A549 (cell line): ENCODE measurements at regions not wholly inside any gene's neighbourhood (a gene's known extent, or its start where the extent isn't known, plus 50 kb on each side); places are given as distances from the start of the nearest gene placed in this dataset.
A peak's percentile ranks its signal among the peaks of the same experiment; 100 is the strongest.

Source experiments
- ATAC-seq, 2 experiments: fragments of 200-7000 bp in 1 of 2; fragments of >200 bp in 1 of 2; cut with Nextera tagmentation in 1 of 2; cut with Tn5 transposase in 1 of 2; 3 replicates each; pipeline versions ENCODE4 v1.8.0 to v1.9.1; 2018 to 2020; ENCODE audit warnings: mild to moderate bottlenecking in 1 of 2, moderate library complexity in 1 of 2
- CTCF ChIA-PET: fragments of 300-600 bp; sonication (Branson Sonifier 250); formaldehyde crosslinking; extraction: SDS; loops from one replicate; lab custom pipeline; 2021; ENCODE audit warnings: antibody characterized with exemption, inconsistent platforms; lab: Yijun Ruan, JAX
- POLR2A ChIA-PET: fragments of 350-600 bp; formaldehyde crosslinking; extraction: SDS; loops from one replicate; lab custom pipeline; 2021; ENCODE audit warnings: antibody characterized with exemption, inconsistent platforms; lab: Yijun Ruan, JAX
- DNase-seq, 2 experiments: peaks; one replicate each; pipeline versions ENCODE4 v3.0.0 to v3.0.0-alpha.2; 2011 to 2016; ENCODE audit warnings: low read depth in 1 of 2, low spot score in 1 of 2
- FAIRE-seq: peaks from 2 replicates; lab custom pipeline; 2011; peaks lifted over from hg19 to GRCh38; lab: Jason Lieb, UNC
- H3K27ac ChIP-seq, 2 experiments: fragments of >200 bp; sonication (Bioruptor Twin); formaldehyde crosslinking; 3 replicates each; pipeline ENCODE4 v1.5.1; 2016 to 2017
- H3K4me1 ChIP-seq: fragments of >200 bp; sonication (Bioruptor Twin); formaldehyde crosslinking; 3 replicates; pipeline ENCODE4 v1.6.1; 2016
- H3K4me2 ChIP-seq: fragments of >200 bp; sonication (Bioruptor Twin); formaldehyde crosslinking; 3 replicates; pipeline ENCODE4 v1.6.1; 2016
- H3K4me3 ChIP-seq: fragments of >200 bp; sonication (Bioruptor Twin); formaldehyde crosslinking; 3 replicates; pipeline ENCODE4 v1.5.1; 2016
- H3K9me3 ChIP-seq: fragments of >200 bp; sonication (Bioruptor Twin); formaldehyde crosslinking; 3 replicates; pipeline ENCODE4 v1.6.1; 2016
- ATOH8 ChIP-seq: fragments of 250-450 bp; sonication (Bioruptor Pico); IDR thresholded peaks from 2 replicates; pipeline ENCODE4 v1.5.0; 2020; ENCODE audit warnings: low read depth, mild to moderate bottlenecking, moderate library complexity
- BCL3 ChIP-seq: fragments of >200 bp; sonication (Bioruptor Twin); formaldehyde crosslinking; IDR thresholded peaks from 3 replicates; pipeline ENCODE4 v1.6.1; 2016
- CEBPB ChIP-seq, 2 experiments: fragments of >200 bp in 1 of 2; sonication (Bioruptor Twin) in 1 of 2; formaldehyde crosslinking in 1 of 2; IDR thresholded peaks; 2 replicates each; pipeline ENCODE4 v1.6.1; 2012 to 2016
- CHD2 ChIP-seq: fragments of 150-350 bp; IDR thresholded peaks from 2 replicates; pipeline ENCODE4 v1.6.1; 2014; ENCODE audit warnings: low read length; ENCODE audit not compliant: partially characterized antibody
- ELK1 ChIP-seq: fragments of 150-350 bp; IDR thresholded peaks from 2 replicates; pipeline ENCODE4 v1.6.1; 2014; ENCODE audit warnings: low read depth, mild to moderate bottlenecking, low read length
- EP300 ChIP-seq, 2 experiments: fragments of >200 bp; sonication (Bioruptor Twin); formaldehyde crosslinking; IDR thresholded peaks; 2 replicates in 1 of 2; 3 replicates in 1 of 2; pipeline ENCODE4 v1.6.1; 2016 to 2017
- FOSB ChIP-seq: fragments of 250-450 bp; sonication (Bioruptor Pico); IDR thresholded peaks from 2 replicates; pipeline ENCODE4 v1.5.0; 2020; ENCODE audit warnings: mild to moderate bottlenecking, moderate library complexity
- GATA3 ChIP-seq: IDR thresholded peaks from 2 replicates; pipeline ENCODE4 v1.6.1; 2012; ENCODE audit warnings: borderline replicate concordance
- HOXB13 ChIP-seq: fragments of 250-450 bp; sonication (Bioruptor Pico); IDR thresholded peaks from 2 replicates; pipeline ENCODE4 v1.5.0; 2020; ENCODE audit warnings: low read depth, mild to moderate bottlenecking, moderate library complexity
- HOXB5 ChIP-seq: fragments of 250-450 bp; sonication (Bioruptor Pico); IDR thresholded peaks from 2 replicates; pipeline ENCODE4 v1.5.0; 2020; ENCODE audit warnings: mild to moderate bottlenecking, moderate library complexity
- KDM5A ChIP-seq: fragments of 200-600 bp; sonication (generic); IDR thresholded peaks from 2 replicates; pipeline ENCODE4 v1.6.1; 2016; ENCODE audit warnings: antibody characterized with exemption, mild to moderate bottlenecking
- NFE2L2 ChIP-seq: fragments of 150-350 bp; conservative IDR thresholded peaks from 2 replicates; pipeline ENCODE4 v1.6.1; 2014; ENCODE audit warnings: low read length
- NPAS2 ChIP-seq: fragments of 250-450 bp; sonication (Bioruptor Pico); IDR thresholded peaks from 2 replicates; pipeline ENCODE4 v1.8.0; 2022; ENCODE audit warnings: mild to moderate bottlenecking, moderate library complexity, borderline replicate concordance
- PHF8 ChIP-seq: fragments of 200-600 bp; sonication (generic); IDR thresholded peaks from 2 replicates; pipeline ENCODE4 v1.6.1; 2016; ENCODE audit warnings: low read depth, mild to moderate bottlenecking, antibody characterized with exemption, moderate library complexity, borderline replicate concordance
- RAD21 ChIP-seq, 2 experiments: fragments of >200 bp in 1 of 2; sonication (Bioruptor Twin) in 1 of 2; formaldehyde crosslinking in 1 of 2; IDR thresholded peaks in 1 of 2; conservative IDR thresholded peaks in 1 of 2; 2 replicates in 1 of 2; 3 replicates in 1 of 2; pipeline ENCODE4 v1.6.1; 2012 to 2018; ENCODE audit warnings: inconsistent platforms in 1 of 2
- REST ChIP-seq: fragments of 200-600 bp; sonication (generic); IDR thresholded peaks from 2 replicates; pipeline ENCODE4 v1.6.1; 2016; ENCODE audit warnings: antibody characterized with exemption, mild to moderate bottlenecking, moderate library complexity
- SMC3 ChIP-seq: fragments of >200 bp; sonication (Bioruptor Twin); formaldehyde crosslinking; IDR thresholded peaks from 3 replicates; pipeline ENCODE4 v1.6.1; 2018; ENCODE audit warnings: inconsistent platforms
- ZC3H11A ChIP-seq: fragments of 450-650 bp; IDR thresholded peaks from 2 replicates; pipeline ENCODE4 v1.6.1; 2014; ENCODE audit warnings: antibody characterized with exemption, mild to moderate bottlenecking
- WGBS: methylation state at CpG from one replicate; pipeline ENCODE4 v1.1.6; 2017; ENCODE audit errors: missing lambda C conversion rate; 5-methylcytosine and 5-hydroxymethylcytosine counted together

- no peaks in the 10 kb centered on the region for H3K9me3 ChIP-seq
- ChIA-PET POLR2A (no interaction called here), CTCF (no interaction called here)
- ATAC-seq (no peak), FAIRE-seq (no peak), DNase-seq (no peak)
- H3K4me1 ChIP-seq: peaks cover 43% of the 10 kb centered on the region
- 0 out of 3 replicates have a peak overlapping the region, but pooled peaks have one; percentile 26 for H3K4me2 ChIP-seq
- peak overlapping the region in 1 of 2 experiments; percentile 81; a peak in 2 of 6 replicates for H3K27ac ChIP-seq
- H3K4me3 ChIP-seq: no peak overlapping the region
- TF ChIP-seq PHF8 (no peak), CEBPB (IDR thresholded peaks at IDR 0.05) (0 out of 4 replicates have a peak, but pooled peaks of 1 of the 2 experiments have one; percentile 18)
Observed at GRCh38 chr13:74889321-74889720, 592.6 kb downstream of the TBC1D4 start.

- TF ChIP-seq REST (no peak), GATA3 (no peak), KDM5A (no peak), FOSB (CRISPR knock-in tag) (no peak), NPAS2 (CRISPR knock-in tag) (no peak), ELK1 (no peak), HOXB5 (CRISPR knock-in tag) (no peak), ATOH8 (CRISPR knock-in tag) (no peak), RAD21 (conservative IDR thresholded peaks at IDR 0.05 in 1 of 2, IDR thresholded peaks at IDR 0.05 in 1 of 2) (no peak), BCL3 (no peak), ZC3H11A (no peak), SMC3 (no peak), EP300 (IDR thresholded peaks at IDR 0.05) (no peak), CHD2 (no peak), HOXB13 (CRISPR knock-in tag) (no peak), NFE2L2 (no peak)
- CTCF ChIA-PET: interaction anchor here (1.0 kb wide), 1 partner anchor 333 kb away, joined by 3 read pairs; no protein-coding TSS in a partner anchor
Observed at GRCh38 chr13:74886502-74886901, 595.5 kb downstream of the TBC1D4 start.

More at GRCh38 chr13:74886502-74886901, 595.5 kb downstream of the TBC1D4 start:
- Histone ChIP-seq H3K4me3 (no peak overlapping the region), H3K9me3 (no peaks in the 10 kb centered on the region), H3K4me2 (peak overlapping the region; percentile 49), H3K27ac (peak overlapping the region; percentile 57 to 62), H3K4me1 (peaks cover 34% of the 10 kb centered on the region)
- DNase-seq: peak in 1 of 2 experiments; percentile 15
- POLR2A ChIA-PET: no interaction called here
- no peak for FAIRE-seq
- WGBS: 2% methylated on average over 3 of the region's 3 CpGs
- peak in 1 of 2 experiments; percentile 33; a peak in 1 of 6 replicates for ATAC-seq
